Retina (tissue), 1 donor: ENCODE measurements at regions not wholly inside any gene's neighbourhood (a gene's known extent, or its start where the extent isn't known, plus 50 kb on each side); places are given as distances from the start of the nearest gene placed in this dataset.

Experiments used
- DNase-seq: peaks from one replicate; pipeline ENCODE4 v3.0.0-alpha.2; 2016

DNA sequence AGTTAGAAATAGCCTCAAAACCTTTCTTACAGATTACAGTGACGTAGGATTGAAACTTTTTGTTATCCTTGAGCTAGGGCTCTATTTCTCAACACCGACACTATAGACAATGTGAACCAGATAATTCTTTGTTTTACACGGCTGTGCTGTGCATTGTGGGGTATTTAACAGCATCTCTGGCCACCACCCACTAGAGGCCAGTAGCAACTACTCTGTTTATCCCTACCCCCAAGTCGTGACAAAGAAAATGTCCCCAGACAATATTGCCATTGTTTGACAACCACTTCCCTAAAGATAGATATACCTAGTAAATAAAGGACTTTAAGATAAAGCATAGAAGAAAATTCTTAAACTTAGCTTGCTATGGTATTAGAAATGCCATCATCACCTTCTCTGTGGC lies 359.6 kb downstream of the ARL4A start:
- no peak for DNase-seq

- no peak for DNase-seq
These were observed 362.5 kb downstream of the ARL4A start for GRCh38 chr7:13049946-13050345.

- DNase-seq: no peak
These were observed 363.3 kb downstream of the ARL4A start for GRCh38 chr7:13050703-13051102.

- no peak for DNase-seq
These were observed 368.4 kb downstream of the ARL4A start for GRCh38 chr7:13055732-13056368.

- no peak for DNase-seq
These were observed 370.2 kb downstream of the ARL4A start for GRCh38 chr7:13057462-13058200.

DNA sequence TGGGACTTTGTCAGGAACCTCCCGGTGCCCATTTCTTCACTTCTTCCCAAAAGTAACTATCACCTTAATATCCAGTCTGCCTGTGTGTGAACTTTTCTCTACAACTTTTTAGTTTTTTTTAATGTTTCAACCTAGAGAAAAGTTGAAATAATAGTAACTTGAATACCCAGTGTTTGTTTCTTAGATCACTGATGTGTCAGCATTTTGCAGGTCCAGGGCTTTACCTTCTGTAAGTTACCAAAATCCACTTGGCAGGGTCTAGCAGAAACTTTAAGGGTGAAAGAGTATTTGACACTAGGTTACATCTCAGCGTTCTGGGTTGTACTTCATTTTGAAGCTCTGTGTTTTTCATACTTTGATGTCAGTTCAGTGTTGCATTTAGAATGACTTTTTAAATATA lies 372.7 kb downstream of the ARL4A start:
- no peak for DNase-seq

DNA sequence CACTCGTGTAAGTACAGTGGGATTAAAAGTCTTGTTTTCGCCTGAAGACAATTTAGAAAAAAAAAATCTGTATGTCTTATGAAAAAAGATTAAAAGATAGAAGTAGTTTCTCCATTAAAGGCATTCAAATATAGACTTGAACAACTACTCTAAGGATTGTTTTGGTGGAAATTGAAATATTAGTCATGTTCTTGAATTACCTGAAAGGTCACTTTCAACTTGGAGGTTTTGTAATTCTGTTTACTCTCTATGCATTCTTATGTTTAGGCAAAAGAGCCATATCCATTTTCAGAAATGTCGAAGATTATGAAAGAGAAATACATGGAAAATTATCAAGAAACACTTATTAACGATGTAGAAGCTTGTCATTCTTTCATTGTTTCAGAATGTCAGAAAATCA lies 373.7 kb downstream of the ARL4A start:
- DNase-seq: no peak

DNA sequence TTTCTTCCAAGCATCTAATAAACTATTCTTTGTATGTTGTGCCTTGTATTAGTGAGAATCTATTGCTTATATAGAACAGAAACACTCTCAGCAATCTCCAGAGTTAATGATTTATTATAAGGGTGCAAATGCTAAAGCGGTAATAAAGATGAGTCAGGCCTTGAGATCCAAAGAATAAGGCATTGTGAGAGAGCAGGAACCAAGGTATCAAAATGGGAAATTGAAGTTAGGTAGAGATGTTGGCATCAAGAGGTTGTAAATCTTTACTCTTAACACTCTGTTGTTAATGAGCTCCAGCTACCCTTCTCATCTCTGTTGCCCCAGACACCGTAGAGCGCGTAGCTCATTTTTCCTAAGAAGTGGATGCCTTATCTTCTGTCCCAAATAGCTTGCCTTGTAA lies 375.2 kb downstream of the ARL4A start:
- no peak for DNase-seq

- no peak for DNase-seq
These were observed 379.6 kb downstream of the ARL4A start for GRCh38 chr7:13067036-13067435.

- DNase-seq: no peak
These were observed 380.6 kb downstream of the ARL4A start for GRCh38 chr7:13068032-13068431.

- no peak for DNase-seq
These were observed 382.4 kb downstream of the ARL4A start for GRCh38 chr7:13069841-13070240.

DNA sequence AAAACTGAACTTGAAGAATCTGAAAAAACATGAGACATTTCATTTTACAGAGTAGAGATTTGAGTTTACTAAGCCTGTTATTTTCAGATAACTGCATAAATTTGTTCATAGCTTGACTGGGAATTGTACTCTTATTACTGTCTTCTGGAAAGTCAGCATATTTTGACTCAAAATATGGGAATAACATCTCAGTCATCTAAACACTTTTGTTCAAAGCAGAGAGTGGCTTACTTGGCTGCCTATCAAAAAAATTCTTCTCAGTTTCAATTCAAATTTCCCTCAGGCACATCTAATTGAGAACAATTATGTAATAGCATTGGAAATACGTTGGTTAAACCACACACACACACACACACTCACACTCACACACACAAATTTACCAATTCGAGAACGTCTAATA lies 384.6 kb downstream of the ARL4A start:
- DNase-seq: no peak

GRCh38 chr7:13077466-13077865 lies 390.0 kb downstream of the ARL4A start:
- no peak for DNase-seq

- no peak for DNase-seq
These were observed 390.7 kb downstream of the ARL4A start for GRCh38 chr7:13078105-13078504.

GRCh38 chr7:13090959-13091358 lies 403.5 kb downstream of the ARL4A start:
- no peak for DNase-seq

- no peak for DNase-seq
These were observed 404.7 kb downstream of the ARL4A start for GRCh38 chr7:13091974-13092707.

GRCh38 chr7:13092708-13093005 lies 405.2 kb downstream of the ARL4A start:
- DNase-seq: no peak

- no peak for DNase-seq
These were observed 405.7 kb downstream of the ARL4A start for GRCh38 chr7:13093160-13093559.

DNA sequence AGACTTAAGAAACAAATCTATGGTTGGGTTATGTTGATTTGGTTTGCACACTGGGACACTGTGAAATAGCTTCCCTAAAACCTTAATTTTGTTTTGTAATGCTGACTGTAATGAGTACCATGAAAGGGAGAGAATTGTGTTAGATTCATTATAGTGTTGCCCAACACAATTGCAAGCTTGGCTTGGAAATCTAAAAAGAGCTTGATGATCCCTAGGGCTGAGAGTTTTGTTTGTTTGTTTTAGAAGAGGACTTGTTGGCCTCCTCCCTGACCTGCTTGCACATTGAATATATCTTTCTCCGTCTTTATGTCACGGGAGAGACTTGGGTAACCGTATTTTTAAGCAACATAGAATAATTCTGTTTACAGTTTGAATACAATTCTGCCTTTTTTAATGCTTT lies 410.1 kb downstream of the ARL4A start:
- no peak for DNase-seq

GRCh38 chr7:13098161-13098560 lies 410.7 kb downstream of the ARL4A start:
- no peak for DNase-seq

DNA sequence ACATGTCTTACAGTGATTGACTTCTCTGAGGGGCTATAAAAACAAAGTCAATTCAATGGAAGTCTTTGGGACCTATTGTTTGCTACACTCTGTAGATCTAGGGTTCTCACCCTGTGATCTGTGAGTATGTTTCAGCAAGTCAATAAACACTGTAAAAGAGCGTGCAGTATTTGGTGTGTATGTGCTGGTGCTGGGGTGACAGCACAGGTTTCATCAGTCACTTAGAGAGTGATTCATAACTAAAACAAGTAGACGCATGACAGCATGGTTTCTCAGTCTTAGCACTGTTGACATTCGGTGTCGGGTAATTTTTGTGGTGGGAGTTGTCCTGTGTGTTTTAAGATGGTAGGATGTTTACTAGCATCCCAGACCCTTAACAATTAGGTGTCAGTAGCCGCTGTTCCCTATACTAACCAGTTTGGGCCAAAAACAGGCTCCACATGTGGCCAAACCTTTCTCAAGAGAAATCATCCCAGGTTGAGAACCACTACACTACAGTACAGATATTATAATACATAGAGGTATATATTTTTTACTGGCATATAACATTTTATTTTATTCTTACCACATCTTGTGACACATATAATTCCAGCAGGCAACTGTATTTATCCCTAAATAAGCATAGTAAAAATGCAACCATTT lies 411.8 kb downstream of the ARL4A start:
- no peak for DNase-seq

- no peak for DNase-seq
These were observed 416.7 kb downstream of the ARL4A start for GRCh38 chr7:13104128-13104527.

GRCh38 chr7:13105209-13105608 lies 417.8 kb downstream of the ARL4A start:
- no peak for DNase-seq

- no peak for DNase-seq
These were observed 419.1 kb downstream of the ARL4A start for GRCh38 chr7:13106513-13106912.
